ENCODE measurements at regions not wholly inside any gene's neighbourhood (a gene's known extent, or its start where the extent isn't known, plus 50 kb on each side); places are given as distances from the start of the nearest gene placed in this dataset.

DNA sequence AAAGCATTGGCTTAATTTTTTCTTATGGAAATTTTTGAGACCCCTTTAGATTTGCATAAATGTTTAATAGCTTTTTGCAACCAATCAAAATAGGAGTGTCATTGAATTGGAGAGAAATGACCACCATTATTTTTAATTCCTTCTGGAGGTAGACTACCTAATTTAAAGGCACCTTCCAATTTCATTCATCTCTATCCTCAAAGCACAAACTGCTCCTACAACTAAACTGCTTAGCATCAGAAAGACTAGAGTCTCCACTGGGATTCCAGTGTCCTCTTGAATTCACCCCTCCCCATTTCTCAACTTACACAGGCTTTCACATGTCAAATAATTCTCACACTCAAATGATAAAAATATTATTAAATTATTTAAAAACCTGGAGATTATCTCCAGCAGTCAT lies 168.4 kb downstream of the RPS29 start:
- intact Hi-C loops (cut with micrococcal nuclease; ENCODE audit: unreplicated experiment) = no loop called here
- CTCF ChIA-PET = no interaction called here
- no TSS peak for BruUV-seq (replicated peaks)
- Histone ChIP-seq H3K27ac (ENCODE audit: low read depth, low read length, poor library complexity, severe bottlenecking) (no peak overlapping the region), H3K9me3 (ENCODE audit: low read depth, low read length, poor library complexity, severe bottlenecking) (no peaks in the 10 kb centered on the region), H3K4me3 (ENCODE audit: low read depth, low read length, poor library complexity, severe bottlenecking) (no peak overlapping the region), H3K4me1 (ENCODE audit: insufficient read depth, low read length, poor library complexity, severe bottlenecking) (no peaks in the 10 kb centered on the region), H3K27me3 (replicated peaks; ENCODE audit: insufficient read depth, low read depth, low read length, poor library complexity) (peaks cover 31% of the 10 kb centered on the region), H3K36me3 (ENCODE audit: insufficient read depth, low read length, poor library complexity, severe bottlenecking) (no peaks in the 10 kb centered on the region)
- no peak for DNase-seq (ENCODE audit: low spot score)
- TF ChIP-seq, protein P1, sequence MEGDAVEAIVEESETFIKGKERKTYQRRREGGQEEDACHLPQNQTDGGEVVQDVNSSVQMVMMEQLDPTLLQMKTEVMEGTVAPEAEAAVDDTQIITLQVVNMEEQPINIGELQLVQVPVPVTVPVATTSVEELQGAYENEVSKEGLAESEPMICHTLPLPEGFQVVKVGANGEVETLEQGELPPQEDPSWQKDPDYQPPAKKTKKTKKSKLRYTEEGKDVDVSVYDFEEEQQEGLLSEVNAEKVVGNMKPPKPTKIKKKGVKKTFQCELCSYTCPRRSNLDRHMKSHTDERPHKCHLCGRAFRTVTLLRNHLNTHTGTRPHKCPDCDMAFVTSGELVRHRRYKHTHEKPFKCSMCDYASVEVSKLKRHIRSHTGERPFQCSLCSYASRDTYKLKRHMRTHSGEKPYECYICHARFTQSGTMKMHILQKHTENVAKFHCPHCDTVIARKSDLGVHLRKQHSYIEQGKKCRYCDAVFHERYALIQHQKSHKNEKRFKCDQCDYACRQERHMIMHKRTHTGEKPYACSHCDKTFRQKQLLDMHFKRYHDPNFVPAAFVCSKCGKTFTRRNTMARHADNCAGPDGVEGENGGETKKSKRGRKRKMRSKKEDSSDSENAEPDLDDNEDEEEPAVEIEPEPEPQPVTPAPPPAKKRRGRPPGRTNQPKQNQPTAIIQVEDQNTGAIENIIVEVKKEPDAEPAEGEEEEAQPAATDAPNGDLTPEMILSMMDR (conservative IDR thresholded peaks at IDR 0.05; ENCODE audit: low read depth, low read length) = no peak
- no peak for TF ChIP-seq EZH2 (IDR thresholded peaks at IDR 0.05; ENCODE audit: borderline replicate concordance, low read depth, low read length, poor library complexity, severe bottlenecking)
- POLR2A ChIA-PET (ENCODE audit: low non-redundant PET) = no interaction called here

GRCh38 chr14:49408187-49408933 lies 177.8 kb downstream of the RPS29 start:
- Histone ChIP-seq H3K27me3 (replicated peaks; ENCODE audit: insufficient read depth, low read depth, low read length, poor library complexity) (no peaks in the 10 kb centered on the region), H3K4me3 (ENCODE audit: low read depth, low read length, poor library complexity, severe bottlenecking) (no peak overlapping the region), H3K9me3 (ENCODE audit: low read depth, low read length, poor library complexity, severe bottlenecking) (no peaks in the 10 kb centered on the region), H3K4me1 (ENCODE audit: insufficient read depth, low read length, poor library complexity, severe bottlenecking) (no peaks in the 10 kb centered on the region), H3K36me3 (ENCODE audit: insufficient read depth, low read length, poor library complexity, severe bottlenecking) (no peaks in the 10 kb centered on the region), H3K27ac (ENCODE audit: low read depth, low read length, poor library complexity, severe bottlenecking) (no peak overlapping the region)
- CTCF ChIA-PET = no interaction called here
- POLR2A ChIA-PET (ENCODE audit: low non-redundant PET) = no interaction called here
- BruUV-seq (replicated peaks) = no TSS peak
- intact Hi-C loops (cut with micrococcal nuclease; ENCODE audit: unreplicated experiment) = no loop called here
- DNase-seq (ENCODE audit: low spot score) = peak; percentile 61
- TF ChIP-seq EZH2 (IDR thresholded peaks at IDR 0.05; ENCODE audit: borderline replicate concordance, low read depth, low read length, poor library complexity, severe bottlenecking) = no peak
- TF ChIP-seq, protein P1 (conservative IDR thresholded peaks at IDR 0.05; ENCODE audit: low read depth, low read length) = no peak

GRCh38 chr14:49405291-49405690 lies 180.9 kb downstream of the RPS29 start:
- no peak for DNase-seq (ENCODE audit: low spot score)
- no peaks in the 10 kb centered on the region for H3K9me3 ChIP-seq (ENCODE audit: low read depth, low read length, poor library complexity, severe bottlenecking)
- POLR2A ChIA-PET (ENCODE audit: low non-redundant PET) = no interaction called here
- CTCF ChIA-PET = no interaction called here
- BruUV-seq (replicated peaks) = no TSS peak
- no peaks in the 10 kb centered on the region for H3K27me3 ChIP-seq (replicated peaks; ENCODE audit: insufficient read depth, low read depth, low read length, poor library complexity)
- H3K4me3 ChIP-seq (ENCODE audit: low read depth, low read length, poor library complexity, severe bottlenecking) = no peak overlapping the region
- no peak overlapping the region for H3K27ac ChIP-seq (ENCODE audit: low read depth, low read length, poor library complexity, severe bottlenecking)
- intact Hi-C loops (cut with micrococcal nuclease; ENCODE audit: unreplicated experiment) = no loop called here
- no peaks in the 10 kb centered on the region for H3K36me3 ChIP-seq (ENCODE audit: insufficient read depth, low read length, poor library complexity, severe bottlenecking)
- no peaks in the 10 kb centered on the region for H3K4me1 ChIP-seq (ENCODE audit: insufficient read depth, low read length, poor library complexity, severe bottlenecking)
- TF ChIP-seq EZH2 (IDR thresholded peaks at IDR 0.05; ENCODE audit: borderline replicate concordance, low read depth, low read length, poor library complexity, severe bottlenecking) = no peak
- TF ChIP-seq, protein P1 (conservative IDR thresholded peaks at IDR 0.05; ENCODE audit: low read depth, low read length) = no peak
